Osteoblast (primary cell): ENCODE measurements at regions not wholly inside any gene's neighbourhood (a gene's known extent, or its start where the extent isn't known, plus 50 kb on each side); places are given as distances from the start of the nearest gene placed in this dataset.

Source experiments
- DNase-seq: peaks from one replicate; pipeline ENCODE4 v3.0.0; 2011; ENCODE audit warnings: low spot score, mixed read lengths; ENCODE audit not compliant: insufficient read length; ENCODE audit errors: missing footprints
- H2AFZ ChIP-seq: 2 replicates; pipeline ENCODE4 v1.6.0; 2011; ENCODE audit warnings: mild to moderate bottlenecking, low read length
- H3K27ac ChIP-seq: 2 replicates; pipeline ENCODE4 v1.5.1; 2011; ENCODE audit warnings: mild to moderate bottlenecking, low read depth, low read length, moderate library complexity
- H3K27me3 ChIP-seq: 2 replicates; pipeline ENCODE4 v1.6.0; 2012; ENCODE audit warnings: mild to moderate bottlenecking, control low read depth, inconsistent platforms, low read length, moderate library complexity; ENCODE audit not compliant: insufficient read depth
- H3K36me3 ChIP-seq: 2 replicates; pipeline ENCODE4 v1.5.1; 2011; ENCODE audit warnings: mild to moderate bottlenecking, low read length, control low read depth, moderate library complexity; ENCODE audit not compliant: insufficient read depth
- H3K4me1 ChIP-seq: 2 replicates; pipeline ENCODE4 v1.5.1; 2011; ENCODE audit warnings: mild to moderate bottlenecking, low read length, control low read depth, moderate library complexity; ENCODE audit not compliant: insufficient read depth
- H3K4me2 ChIP-seq: 2 replicates; pipeline ENCODE4 v1.6.0; 2011; ENCODE audit warnings: mild to moderate bottlenecking, low read length; ENCODE audit not compliant: insufficient read depth
- H3K4me3 ChIP-seq: fragments of 200-600 bp; sonication (generic); 3 replicates; pipeline ENCODE4 v1.5.1; 2012; ENCODE audit warnings: mild to moderate bottlenecking, low read length, inconsistent platforms; ENCODE audit not compliant: insufficient read depth
- H3K79me2 ChIP-seq: 2 replicates; pipeline ENCODE4 v1.6.0; 2012; ENCODE audit warnings: mild to moderate bottlenecking, low read length, control low read depth, inconsistent platforms; ENCODE audit not compliant: insufficient read depth
- H3K9me3 ChIP-seq: 2 replicates; pipeline ENCODE4 v1.5.1; 2011; ENCODE audit warnings: low read depth, low read length, control low read depth
- H4K20me1 ChIP-seq: 2 replicates; pipeline ENCODE4 v1.6.0; 2012; ENCODE audit warnings: mild to moderate bottlenecking, low read length, control low read depth; ENCODE audit not compliant: insufficient read depth
- CTCF ChIP-seq: IDR thresholded peaks from 2 replicates; pipeline ENCODE4 v1.5.1; 2011; ENCODE audit warnings: mild to moderate bottlenecking, low read depth, low read length, moderate library complexity; ENCODE audit errors: extremely low read depth

GRCh38 chr6:9315966-9316650 lies 880.8 kb upstream of the SLC35B3 start:
- no peak overlapping the region for H3K27ac ChIP-seq

GRCh38 chr6:9308284-9308683 lies 872.9 kb upstream of the SLC35B3 start:
- Histone ChIP-seq H4K20me1 (no peaks in the 10 kb centered on the region), H3K36me3 (no peaks in the 10 kb centered on the region), H3K9me3 (peaks cover 2% of the 10 kb centered on the region), H3K27me3 (no peaks in the 10 kb centered on the region), H2AFZ (no peak overlapping the region), H3K27ac (no peak overlapping the region), H3K79me2 (no peaks in the 10 kb centered on the region), H3K4me2 (no peak overlapping the region), H3K4me1 (no peaks in the 10 kb centered on the region), H3K4me3 (no peak overlapping the region)
- no peak for DNase-seq
- no peak for TF ChIP-seq CTCF

More at GRCh38 chr6:9315966-9316650, 880.8 kb upstream of the SLC35B3 start:
- Histone ChIP-seq H3K79me2 (no peaks in the 10 kb centered on the region), H3K4me2 (no peak overlapping the region), H3K27me3 (no peaks in the 10 kb centered on the region), H3K4me1 (no peaks in the 10 kb centered on the region), H3K36me3 (no peaks in the 10 kb centered on the region), H4K20me1 (no peaks in the 10 kb centered on the region), H3K9me3 (no peaks in the 10 kb centered on the region), H3K4me3 (no peak overlapping the region), H2AFZ (no peak overlapping the region)
- DNase-seq, result no peak
- TF ChIP-seq CTCF, result no peak

- Histone ChIP-seq H3K27me3 (no peaks in the 10 kb centered on the region), H3K27ac (no peak overlapping the region), H4K20me1 (no peaks in the 10 kb centered on the region), H3K4me3 (no peak overlapping the region), H3K4me1 (no peaks in the 10 kb centered on the region), H3K79me2 (no peaks in the 10 kb centered on the region), H3K36me3 (no peaks in the 10 kb centered on the region), H3K4me2 (no peak overlapping the region), H2AFZ (no peak overlapping the region), H3K9me3 (peaks cover 2% of the 10 kb centered on the region)
- no peak for DNase-seq
- TF ChIP-seq CTCF, result no peak
These were observed 872.4 kb upstream of the SLC35B3 start for GRCh38 chr6:9307786-9308185.

- no peak overlapping the region for H2AFZ ChIP-seq
- no peak for DNase-seq
- H3K4me3 ChIP-seq, result no peak overlapping the region
- no peak overlapping the region for H3K4me2 ChIP-seq
- no peaks in the 10 kb centered on the region for H3K36me3 ChIP-seq
- H3K9me3 ChIP-seq, result peaks cover 2% of the 10 kb centered on the region
- H3K79me2 ChIP-seq, result no peaks in the 10 kb centered on the region
- no peak overlapping the region for H3K27ac ChIP-seq
- no peak for TF ChIP-seq CTCF
- no peaks in the 10 kb centered on the region for H4K20me1 ChIP-seq
- H3K27me3 ChIP-seq, result no peaks in the 10 kb centered on the region
- H3K4me1 ChIP-seq, result no peaks in the 10 kb centered on the region
These were observed 871.8 kb upstream of the SLC35B3 start for GRCh38 chr6:9307187-9307586.
